ENCODE measurements at regions not wholly inside any gene's neighbourhood (a gene's known extent, or its start where the extent isn't known, plus 50 kb on each side); places are given as distances from the start of the nearest gene placed in this dataset.
"Not testable (repeated sequence)": the region's sequence is repeated elsewhere in the genome, so short reads cannot be mapped to it uniquely, and the experiment has no call there.

- DNase-seq = no peak
Measured at GRCh38 chr6:112464901-112465665, 118.0 kb downstream of the RFPL4B start.

DNA sequence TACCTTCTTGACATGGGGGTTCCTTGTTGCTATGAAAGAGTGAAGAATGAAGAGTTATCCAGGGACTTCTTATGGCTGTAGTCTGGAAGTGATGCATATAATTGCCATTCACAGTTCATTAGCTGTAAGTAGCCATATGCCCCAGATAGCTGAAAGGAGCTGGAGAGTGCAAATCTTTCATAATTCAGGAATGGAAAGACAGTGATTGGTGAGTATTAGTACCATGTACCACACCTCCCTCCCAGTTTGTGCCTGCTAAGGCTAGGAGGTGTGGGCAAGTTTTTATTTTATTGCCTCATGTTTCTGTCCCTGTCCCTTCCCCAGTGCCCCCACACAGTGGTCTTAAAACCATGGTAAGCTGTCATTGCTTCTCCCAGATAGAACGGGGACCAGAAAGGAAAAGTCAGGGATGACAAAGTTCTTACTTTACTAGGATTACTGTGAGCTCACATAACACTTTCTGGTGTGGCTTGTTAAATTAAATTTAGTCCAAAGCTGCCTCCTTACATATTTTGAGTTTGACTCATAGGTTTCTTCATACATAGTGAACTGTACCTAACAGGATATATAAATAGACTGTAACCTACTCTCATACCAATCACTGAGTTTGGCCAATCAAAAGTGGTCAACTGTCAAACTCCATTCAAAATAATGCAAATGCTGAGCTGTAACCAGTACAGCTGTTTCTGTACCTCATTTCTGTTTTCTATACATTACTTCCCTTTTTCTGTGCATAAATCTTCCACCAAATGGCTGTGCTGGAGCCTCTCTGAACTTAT lies 119.4 kb downstream of the RFPL4B start:
- no peak for DNase-seq

- DNase-seq = no peak
Measured at GRCh38 chr6:112468359-112468758, 121.2 kb downstream of the RFPL4B start.

GRCh38 chr6:112469306-112469705 lies 122.2 kb downstream of the RFPL4B start:
- DNase-seq = no peak

GRCh38 chr6:112470376-112470775 lies 123.2 kb downstream of the RFPL4B start:
- no peak for DNase-seq

- DNase-seq = no peak
Measured at GRCh38 chr6:112470950-112471349, 123.8 kb downstream of the RFPL4B start.

- DNase-seq = no peak
Measured at GRCh38 chr6:112475083-112475482, 128.0 kb downstream of the RFPL4B start.

- DNase-seq = no peak
Measured at GRCh38 chr6:112477125-112477524, 130.0 kb downstream of the RFPL4B start.

- DNase-seq = no peak
Measured at GRCh38 chr6:112478036-112478435, 130.9 kb downstream of the RFPL4B start.

GRCh38 chr6:112479975-112480374 lies 132.8 kb downstream of the RFPL4B start:
- DNase-seq = not testable (repeated sequence)

DNA sequence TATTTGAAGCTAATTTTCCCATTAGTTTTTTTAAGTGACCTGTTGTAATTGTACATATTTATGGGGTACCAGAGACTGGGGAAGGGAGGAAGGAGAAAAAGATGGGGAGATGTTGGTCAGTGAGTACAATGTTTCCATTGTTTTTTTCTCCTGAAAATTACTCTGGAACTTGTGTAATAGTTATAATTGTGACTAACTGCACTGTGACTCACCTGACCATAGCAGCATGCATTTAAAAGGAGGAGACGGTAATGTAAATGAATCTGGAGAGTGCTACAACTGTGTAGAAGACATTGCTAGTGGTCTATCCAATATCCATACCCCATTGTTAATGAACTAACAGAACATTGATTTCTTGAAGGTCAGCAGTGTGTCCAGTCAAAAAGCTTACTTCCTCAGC lies 133.4 kb downstream of the RFPL4B start:
- no peak for DNase-seq

GRCh38 chr6:112481211-112481610 lies 134.1 kb downstream of the RFPL4B start:
- no peak for DNase-seq

DNA sequence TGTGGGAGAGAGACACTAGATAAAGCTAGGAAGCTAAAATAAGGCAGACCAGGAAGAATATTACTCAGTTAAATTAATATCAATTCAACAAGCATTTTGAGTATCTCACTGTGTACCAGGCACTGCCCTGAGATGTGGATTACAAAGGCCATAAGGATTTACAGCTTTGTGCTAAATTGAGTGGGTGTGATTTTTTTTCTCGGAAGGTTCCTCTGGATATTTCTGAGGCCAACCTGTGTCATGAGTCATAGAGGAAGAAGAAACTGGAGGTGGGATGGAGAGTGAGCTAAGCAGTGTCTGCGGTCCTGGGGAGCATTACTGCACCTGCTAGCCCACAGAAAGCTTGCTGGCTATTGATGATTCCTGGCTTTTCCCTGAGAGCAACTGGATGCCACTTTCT lies 135.2 kb downstream of the RFPL4B start:
- no peak for DNase-seq

GRCh38 chr6:112485120-112485826 lies 138.1 kb downstream of the RFPL4B start:
- no peak for DNase-seq

DNA sequence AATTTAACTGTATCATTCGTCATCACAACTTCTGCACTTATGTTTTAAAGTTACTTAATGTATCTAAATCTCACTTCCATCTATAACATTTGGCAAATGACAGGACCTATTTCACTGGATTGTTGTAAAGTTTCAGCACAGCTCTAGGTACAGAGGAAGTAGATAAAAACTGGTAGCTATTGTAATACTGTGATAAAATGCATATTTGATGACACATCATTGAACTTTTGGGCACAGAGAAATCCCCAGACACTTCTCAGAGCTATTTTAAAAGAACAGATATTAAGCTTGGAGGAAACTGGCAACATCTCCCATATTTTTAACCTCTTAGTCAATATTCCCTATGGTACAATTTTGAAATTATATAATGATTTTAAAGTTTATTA lies 138.7 kb downstream of the RFPL4B start:
- no peak for DNase-seq

- no peak for DNase-seq
Measured at GRCh38 chr6:112486454-112486853, 139.3 kb downstream of the RFPL4B start.

DNA sequence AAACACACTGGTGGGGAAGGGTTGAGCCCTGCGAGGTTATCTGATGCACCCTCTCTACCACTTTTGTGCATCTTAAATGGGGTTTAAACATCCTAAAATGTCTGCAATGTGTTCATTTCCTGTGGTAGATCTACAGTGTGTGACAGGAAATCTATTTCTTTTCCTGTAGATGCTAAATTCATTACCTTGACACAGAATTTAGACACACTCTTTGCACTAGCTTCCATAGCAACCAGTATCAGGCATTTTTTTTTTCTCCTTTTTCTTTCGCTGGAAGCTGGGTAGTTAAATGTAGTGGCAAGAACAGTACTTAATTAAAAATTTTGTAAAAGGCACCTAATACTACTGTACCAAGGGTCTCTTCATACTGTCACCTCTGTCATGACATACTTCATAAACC lies 141.1 kb downstream of the RFPL4B start:
- no peak for DNase-seq

DNA sequence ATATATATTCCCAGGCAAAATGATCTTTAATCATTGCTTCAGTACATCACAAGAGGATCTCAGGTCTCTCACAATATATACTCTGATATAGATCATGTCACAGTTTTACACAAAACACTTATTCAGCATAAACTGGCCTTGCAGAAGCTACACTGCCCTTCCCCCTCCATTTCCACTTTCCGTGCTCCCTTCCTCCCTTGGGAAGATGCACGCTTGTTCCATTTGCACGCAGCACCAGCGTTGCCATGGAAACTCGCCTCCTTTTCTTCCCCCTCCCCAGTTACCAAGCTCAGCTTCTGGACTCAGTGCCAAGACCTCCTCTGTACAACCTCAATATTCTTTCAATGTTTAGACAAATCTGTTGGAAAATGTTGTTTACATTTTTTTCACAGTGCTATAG lies 154.6 kb downstream of the RFPL4B start:
- no peak for DNase-seq

DNA sequence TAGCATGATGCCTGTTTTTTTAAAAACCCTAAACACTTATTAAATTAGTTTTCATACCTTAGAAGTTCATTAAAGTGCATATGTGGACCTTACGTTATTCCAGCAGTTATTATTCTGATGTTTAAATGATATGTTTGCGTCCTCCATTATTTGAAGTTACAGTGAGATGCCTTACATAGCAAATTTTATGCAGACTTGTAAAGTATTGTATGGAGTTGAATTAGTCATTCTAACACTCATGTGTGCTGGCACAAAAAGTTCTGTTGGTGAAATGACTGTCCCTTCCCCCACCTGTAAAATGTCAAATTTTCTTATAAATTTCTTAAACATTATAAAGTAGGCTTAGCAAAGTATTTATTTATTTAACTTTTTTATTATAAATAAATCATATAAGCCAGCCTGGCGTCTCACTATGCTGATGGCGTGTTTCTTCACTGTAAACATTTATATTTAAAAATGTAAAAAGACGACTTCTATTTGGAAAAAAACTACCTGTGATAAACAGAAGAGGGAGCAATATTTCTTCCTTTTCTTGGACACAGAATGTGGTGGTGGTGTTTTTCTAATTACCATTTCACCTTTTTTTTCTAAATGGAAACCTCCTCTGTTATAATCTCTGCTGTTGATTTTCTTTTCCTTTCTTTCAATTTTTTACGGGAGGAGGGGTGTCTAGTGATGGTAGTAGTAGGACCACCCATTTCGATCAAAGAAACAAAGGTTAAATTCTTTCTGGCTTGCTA lies 155.4 kb downstream of the RFPL4B start:
- DNase-seq = no peak

DNA sequence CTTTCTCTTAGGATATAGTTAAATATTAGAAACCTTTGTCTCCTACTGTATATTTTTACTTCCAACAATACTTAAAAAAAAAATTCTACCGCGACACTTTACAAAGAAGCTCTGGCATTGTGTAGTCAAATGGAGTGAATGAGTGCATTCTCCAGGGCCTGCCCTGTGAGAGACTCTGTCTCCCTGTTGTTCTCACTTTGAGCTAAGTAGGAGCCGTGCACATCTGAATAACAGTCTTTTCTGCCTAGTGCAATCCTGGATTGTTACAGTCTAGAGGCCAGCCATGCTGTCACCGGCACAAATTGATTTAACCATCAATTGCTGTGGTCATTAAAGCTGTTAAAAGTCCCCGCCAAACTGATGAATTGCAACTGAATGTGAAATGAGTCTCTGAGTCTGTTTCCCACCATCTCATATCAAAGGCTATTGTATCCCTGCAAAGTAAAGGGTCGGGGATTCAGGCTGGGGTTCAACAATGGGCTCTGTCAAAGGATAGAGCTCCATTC lies 156.0 kb downstream of the RFPL4B start:
- no peak for DNase-seq

- DNase-seq = no peak
Measured at GRCh38 chr6:112504621-112505020, 157.5 kb downstream of the RFPL4B start.

GRCh38 chr6:112511441-112511840 lies 164.3 kb downstream of the RFPL4B start:
- DNase-seq = no peak

- no peak for DNase-seq
Measured at GRCh38 chr6:112513175-112513574, 166.0 kb downstream of the RFPL4B start.
